Uterus (tissue), 3 donors: ENCODE measurements at regions not wholly inside any gene's neighbourhood (a gene's known extent, or its start where the extent isn't known, plus 50 kb on each side); places are given as distances from the start of the nearest gene placed in this dataset.
A peak's percentile ranks its signal among the peaks of the same experiment; 100 is the strongest.

Source experiments
- DNase-seq, 2 donors: peaks; one replicate each; pipeline ENCODE4 v3.0.0-alpha.2; 2019 to 2020
- H3K27ac ChIP-seq, 2 donors: fragments of 200-600 bp; sonication (generic); 1 replicate in 1 of 2; 2 replicates in 1 of 2; pipeline ENCODE4 v1.5.1; 2016 to 2018
- H3K27me3 ChIP-seq, 2 donors: fragments of 200-600 bp; sonication (generic); one replicate each; pipeline ENCODE4 v1.5.1; 2018 to 2019; ENCODE audit warnings: control low read depth in 1 of 2
- H3K36me3 ChIP-seq, 2 donors: fragments of 200-600 bp; sonication (generic); one replicate each; pipeline ENCODE4 v1.5.1; 2019; ENCODE audit warnings: control low read depth in 1 of 2
- H3K4me1 ChIP-seq, 2 donors: fragments of 200-600 bp; sonication (generic); one replicate each; pipeline ENCODE4 v1.5.1; 2018 to 2019; ENCODE audit warnings: control low read depth in 1 of 2
- H3K4me3 ChIP-seq, 2 donors: fragments of 200-600 bp; sonication (generic); 1 replicate in 1 of 2; 2 replicates in 1 of 2; pipeline ENCODE4 v1.5.1; 2018 to 2019; ENCODE audit warnings: mild to moderate bottlenecking in 1 of 2
- H3K9me3 ChIP-seq, 2 donors: fragments of 200-600 bp; sonication (generic); one replicate each; pipeline ENCODE4 v1.5.1; 2019; ENCODE audit warnings: control low read depth in 1 of 2
- CTCF ChIP-seq, 4 experiments: fragments of 200-600 bp in 2 of 4; fragments of 450-650 bp in 2 of 4; sonication (generic) in 2 of 4; IDR thresholded peaks; one replicate each; pipeline ENCODE4 v1.5.1; 2016 to 2019; ENCODE audit warnings: antibody characterized with exemption in 4 of 4, mild to moderate bottlenecking in 2 of 4, moderate library complexity in 1 of 4
- POLR2A ChIP-seq, 2 donors: fragments of 450-650 bp; IDR thresholded peaks; one replicate each; pipeline ENCODE4 v1.6.1; 2016; ENCODE audit warnings: antibody characterized with exemption in 2 of 2, mild to moderate bottlenecking in 1 of 2, moderate library complexity in 1 of 2
- intact Hi-C: fragments of 100-400 bp; cut with DNase I; formaldehyde crosslinking; loops from one replicate; pipeline ENCODE4 v1.15.1; 2023; ENCODE audit warnings: low total_unique reads
- donor health status: DM: yes; HTN: yes; CAD: no.

GRCh38 chr2:225999692-226000091, 600.2 kb downstream of the NYAP2 start:
- intact Hi-C loops = no loop called here
- Histone ChIP-seq H3K27me3 (no peaks in the 10 kb centered on the region), H3K4me1 (peaks cover 0 to 8% of the 10 kb centered on the region in 2 donors), H3K9me3 (no peaks in the 10 kb centered on the region), H3K36me3 (no peaks in the 10 kb centered on the region), H3K27ac (no peak overlapping the region), H3K4me3 (no peak overlapping the region)
- no peak for DNase-seq
- TF ChIP-seq POLR2A (IDR thresholded peaks at IDR 0.05) (no peak), CTCF (IDR thresholded peaks at IDR 0.05) (no peak)

GRCh38 chr2:225998653-225999052, 599.1 kb downstream of the NYAP2 start:
- no peaks in the 10 kb centered on the region for H3K27me3 ChIP-seq
- H3K27ac ChIP-seq = no peak overlapping the region
- no peak overlapping the region for H3K4me3 ChIP-seq

GRCh38 chr2:225998116-225998515, 598.6 kb downstream of the NYAP2 start:
- Histone ChIP-seq H3K4me1 (peaks cover 0 to 8% of the 10 kb centered on the region in 2 donors), H3K9me3 (no peaks in the 10 kb centered on the region), H3K36me3 (no peaks in the 10 kb centered on the region), H3K4me3 (no peak overlapping the region), H3K27ac (no peak overlapping the region), H3K27me3 (no peaks in the 10 kb centered on the region)
- DNase-seq = no peak
- TF ChIP-seq CTCF (IDR thresholded peaks at IDR 0.05) (no peak), POLR2A (IDR thresholded peaks at IDR 0.05) (no peak)
- intact Hi-C loops = no loop called here

More at GRCh38 chr2:225998653-225999052, 599.1 kb downstream of the NYAP2 start:
- intact Hi-C loops = no loop called here
- no peak for DNase-seq
- TF ChIP-seq CTCF (IDR thresholded peaks at IDR 0.05) = no peak
- no peak for TF ChIP-seq POLR2A (IDR thresholded peaks at IDR 0.05)
- no peaks in the 10 kb centered on the region for H3K36me3 ChIP-seq
- no peaks in the 10 kb centered on the region for H3K9me3 ChIP-seq
- peaks cover 0 to 8% of the 10 kb centered on the region in 2 donors for H3K4me1 ChIP-seq

GRCh38 chr2:225996462-225996828, 596.9 kb downstream of the NYAP2 start:
- DNase-seq = no peak
- TF ChIP-seq CTCF (IDR thresholded peaks at IDR 0.05) (no peak), POLR2A (IDR thresholded peaks at IDR 0.05) (no peak)
- no peaks in the 10 kb centered on the region for H3K27me3 ChIP-seq
- no peaks in the 10 kb centered on the region for H3K36me3 ChIP-seq
- no peak overlapping the region for H3K4me3 ChIP-seq
- H3K9me3 ChIP-seq = no peaks in the 10 kb centered on the region
- intact Hi-C loops = no loop called here
- peaks cover 0 to 8% of the 10 kb centered on the region in 2 donors for H3K4me1 ChIP-seq
- H3K27ac ChIP-seq = peak overlapping the region; percentile 18 to 51

GRCh38 chr2:225995796-225996461, 596.4 kb downstream of the NYAP2 start:
- Histone ChIP-seq H3K4me3 (no peak overlapping the region), H3K4me1 (peaks cover 0 to 8% of the 10 kb centered on the region in 2 donors), H3K36me3 (no peaks in the 10 kb centered on the region), H3K27ac (peak overlapping the region; percentile 18 to 51), H3K27me3 (no peaks in the 10 kb centered on the region), H3K9me3 (no peaks in the 10 kb centered on the region)
- DNase-seq = peak in 1 of 2 donors; percentile 18
- TF ChIP-seq POLR2A (IDR thresholded peaks at IDR 0.05) (no peak), CTCF (IDR thresholded peaks at IDR 0.05) (no peak)
- intact Hi-C loops = no loop called here
